ENCODE measurements at regions not wholly inside any gene's neighbourhood (a gene's known extent, or its start where the extent isn't known, plus 50 kb on each side); places are given as distances from the start of the nearest gene placed in this dataset.
"Not testable (repeated sequence)": the region's sequence is repeated elsewhere in the genome, so short reads cannot be mapped to it uniquely, and the experiment has no call there.

DNA sequence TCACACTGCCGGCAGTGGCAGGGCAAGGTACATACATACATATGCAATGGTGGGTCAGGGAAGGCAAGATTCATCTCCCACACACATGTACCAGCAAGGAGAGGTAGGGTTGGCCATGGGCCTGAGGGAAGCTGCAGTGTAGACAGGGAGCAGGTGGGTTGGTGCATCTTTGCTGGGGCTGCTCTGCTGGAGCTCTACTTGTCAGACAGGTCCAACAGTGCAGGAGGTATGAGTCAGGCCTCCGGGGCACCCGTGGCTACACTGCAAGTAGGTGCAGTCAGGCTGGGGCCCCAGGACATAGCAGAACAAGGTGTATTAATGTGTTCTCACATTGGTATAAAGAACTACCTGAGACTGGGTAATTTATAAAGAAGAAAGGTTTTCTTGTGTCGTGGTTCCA is 281.1 kb upstream of the COL3A1 start:
- DNase-seq: peak; percentile 55 to 60
- Histone ChIP-seq H3K4me3 (no peak overlapping the region), H3F3A (ENCODE audit: insufficient read depth, low read depth) (0 out of 2 replicates have a peak, but pooled peaks cover 3% of the 10 kb centered on the region), H3K9me2 (ENCODE audit: insufficient read depth) (no peaks in the 10 kb centered on the region), H3K79me2 (ENCODE audit: low read depth) (no peaks in the 10 kb centered on the region), H4K20me1 (ENCODE audit: insufficient read depth) (no peaks in the 10 kb centered on the region), H3K4me1 (replicated peaks; ENCODE audit: insufficient read depth) (peaks cover 19% of the 10 kb centered on the region), H3K4me2 (peak overlapping the region; percentile 36), H3K27ac (no peak overlapping the region), H3K9me3 (ENCODE audit: insufficient read depth, low read depth) (no peaks in the 10 kb centered on the region), H2AFZ (no peak overlapping the region; the same call in 1 of the 2 replicates), H3K36me3 (ENCODE audit: low read depth) (no peaks in the 10 kb centered on the region), H3K27me3 (ENCODE audit: insufficient read depth, low read depth) (no peaks in the 10 kb centered on the region)
- intact Hi-C loops (cut with micrococcal nuclease; ENCODE audit: unreplicated experiment): no loop called here
- no TSS peak for BruUV-seq (replicated peaks)
- POLR2A ChIA-PET (ENCODE audit: unreplicated experiment): interaction anchor here (0.5 to 0.7 kb wide), 2 partner anchors 1149 to 1753 kb away, joined by 3 read pairs; no protein-coding TSS in a partner anchor
- CTCF ChIA-PET: no interaction called here
- TF ChIP-seq EZH2 (IDR thresholded peaks at IDR 0.05; ENCODE audit: low read depth): no peak
- TF ChIP-seq, protein P1, sequence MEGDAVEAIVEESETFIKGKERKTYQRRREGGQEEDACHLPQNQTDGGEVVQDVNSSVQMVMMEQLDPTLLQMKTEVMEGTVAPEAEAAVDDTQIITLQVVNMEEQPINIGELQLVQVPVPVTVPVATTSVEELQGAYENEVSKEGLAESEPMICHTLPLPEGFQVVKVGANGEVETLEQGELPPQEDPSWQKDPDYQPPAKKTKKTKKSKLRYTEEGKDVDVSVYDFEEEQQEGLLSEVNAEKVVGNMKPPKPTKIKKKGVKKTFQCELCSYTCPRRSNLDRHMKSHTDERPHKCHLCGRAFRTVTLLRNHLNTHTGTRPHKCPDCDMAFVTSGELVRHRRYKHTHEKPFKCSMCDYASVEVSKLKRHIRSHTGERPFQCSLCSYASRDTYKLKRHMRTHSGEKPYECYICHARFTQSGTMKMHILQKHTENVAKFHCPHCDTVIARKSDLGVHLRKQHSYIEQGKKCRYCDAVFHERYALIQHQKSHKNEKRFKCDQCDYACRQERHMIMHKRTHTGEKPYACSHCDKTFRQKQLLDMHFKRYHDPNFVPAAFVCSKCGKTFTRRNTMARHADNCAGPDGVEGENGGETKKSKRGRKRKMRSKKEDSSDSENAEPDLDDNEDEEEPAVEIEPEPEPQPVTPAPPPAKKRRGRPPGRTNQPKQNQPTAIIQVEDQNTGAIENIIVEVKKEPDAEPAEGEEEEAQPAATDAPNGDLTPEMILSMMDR (conservative IDR thresholded peaks at IDR 0.05): no peak

DNA sequence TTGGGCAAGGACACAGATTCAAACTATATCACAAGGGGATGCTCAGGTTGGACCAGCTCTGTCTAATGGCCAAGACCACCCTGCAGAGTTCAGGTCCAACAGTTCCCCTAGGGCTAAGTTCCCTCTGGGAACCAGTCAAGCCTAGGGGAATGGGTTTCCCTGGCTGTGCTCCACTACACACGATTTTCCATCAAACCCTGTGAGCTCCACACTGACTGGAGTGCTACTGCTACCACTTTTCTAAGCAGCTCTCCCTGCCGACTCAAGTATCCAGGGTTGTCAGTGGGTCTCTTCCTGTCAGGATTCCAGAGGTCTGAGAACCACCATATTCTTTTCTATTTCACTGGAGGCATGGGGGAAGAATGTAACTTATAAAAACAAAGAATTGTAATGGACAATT is 280.4 kb upstream of the COL3A1 start:
- no peaks in the 10 kb centered on the region for H3K36me3 ChIP-seq (ENCODE audit: low read depth)
- no TSS peak for BruUV-seq (replicated peaks)
- intact Hi-C loops (cut with micrococcal nuclease; ENCODE audit: unreplicated experiment): no loop called here
- H3K4me2 ChIP-seq: no peak overlapping the region; the same call in 1 of the 2 replicates
- no peak overlapping the region for H3K27ac ChIP-seq
- CTCF ChIA-PET: no interaction called here
- H3K9me3 ChIP-seq (ENCODE audit: insufficient read depth, low read depth): no peaks in the 10 kb centered on the region
- no peaks in the 10 kb centered on the region for H3K9me2 ChIP-seq (ENCODE audit: insufficient read depth)
- H3K4me1 ChIP-seq (replicated peaks; ENCODE audit: insufficient read depth): peaks cover 19% of the 10 kb centered on the region
- POLR2A ChIA-PET (ENCODE audit: unreplicated experiment): interaction anchor here (0.6 kb wide), 1 partner anchor 400 kb away, joined by 5 read pairs; no protein-coding TSS in a partner anchor
- TF ChIP-seq, protein P1 (conservative IDR thresholded peaks at IDR 0.05): no peak
- no peak for TF ChIP-seq EZH2 (IDR thresholded peaks at IDR 0.05; ENCODE audit: low read depth)
- DNase-seq: no peak
- H3K27me3 ChIP-seq (ENCODE audit: insufficient read depth, low read depth): no peaks in the 10 kb centered on the region
- H4K20me1 ChIP-seq (ENCODE audit: insufficient read depth): no peaks in the 10 kb centered on the region
- H3K4me3 ChIP-seq: no peak overlapping the region
- no peaks in the 10 kb centered on the region for H3K79me2 ChIP-seq (ENCODE audit: low read depth)
- 0 out of 2 replicates have a peak, but pooled peaks cover 3% of the 10 kb centered on the region for H3F3A ChIP-seq (ENCODE audit: insufficient read depth, low read depth)
- H2AFZ ChIP-seq: no peak overlapping the region

DNA sequence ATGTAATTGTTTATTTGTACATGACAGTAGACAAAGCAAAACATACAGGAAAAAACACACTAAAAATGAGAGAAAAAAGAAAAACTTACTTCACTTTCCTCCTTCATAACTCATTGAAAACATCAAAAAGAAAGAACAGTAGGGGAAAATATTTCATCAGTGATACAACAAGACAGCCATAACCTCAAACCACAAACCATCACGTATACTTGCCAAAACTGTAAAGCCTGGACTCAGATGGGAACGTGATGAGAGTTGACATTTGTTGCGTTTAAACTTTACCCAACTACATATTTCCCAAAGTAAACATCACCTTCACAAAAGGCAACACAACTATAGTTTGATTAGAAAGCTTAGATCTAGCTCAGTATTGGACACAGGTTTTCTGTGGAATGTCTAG is 278.2 kb upstream of the COL3A1 start:
- no peak overlapping the region for H3K27ac ChIP-seq
- no peak for DNase-seq
- intact Hi-C loops (cut with micrococcal nuclease; ENCODE audit: unreplicated experiment): no loop called here
- H3K79me2 ChIP-seq (ENCODE audit: low read depth): no peaks in the 10 kb centered on the region
- H3K4me1 ChIP-seq (replicated peaks; ENCODE audit: insufficient read depth): peaks cover 19% of the 10 kb centered on the region
- no TSS peak for BruUV-seq (replicated peaks)
- CTCF ChIA-PET: no interaction called here
- H3K9me2 ChIP-seq (ENCODE audit: insufficient read depth): no peaks in the 10 kb centered on the region
- H3K4me3 ChIP-seq: no peak overlapping the region
- no peaks in the 10 kb centered on the region for H3K9me3 ChIP-seq (ENCODE audit: insufficient read depth, low read depth)
- no peaks in the 10 kb centered on the region for H3K27me3 ChIP-seq (ENCODE audit: insufficient read depth, low read depth)
- no peaks in the 10 kb centered on the region for H3K36me3 ChIP-seq (ENCODE audit: low read depth)
- peak overlapping the region; percentile 61; the same call in 1 of the 2 replicates for H2AFZ ChIP-seq
- H4K20me1 ChIP-seq (ENCODE audit: insufficient read depth): no peaks in the 10 kb centered on the region
- peak overlapping the region; percentile 37; the same call in 1 of the 2 replicates for H3K4me2 ChIP-seq
- 0 out of 2 replicates have a peak, but pooled peaks cover 3% of the 10 kb centered on the region for H3F3A ChIP-seq (ENCODE audit: insufficient read depth, low read depth)
- TF ChIP-seq, protein P1 (conservative IDR thresholded peaks at IDR 0.05): no peak
- TF ChIP-seq EZH2 (IDR thresholded peaks at IDR 0.05; ENCODE audit: low read depth): no peak
- POLR2A ChIA-PET (ENCODE audit: unreplicated experiment): interaction anchor here (0.7 kb wide), 1 partner anchor 105 kb away, joined by 10 read pairs; no protein-coding TSS in a partner anchor

DNA sequence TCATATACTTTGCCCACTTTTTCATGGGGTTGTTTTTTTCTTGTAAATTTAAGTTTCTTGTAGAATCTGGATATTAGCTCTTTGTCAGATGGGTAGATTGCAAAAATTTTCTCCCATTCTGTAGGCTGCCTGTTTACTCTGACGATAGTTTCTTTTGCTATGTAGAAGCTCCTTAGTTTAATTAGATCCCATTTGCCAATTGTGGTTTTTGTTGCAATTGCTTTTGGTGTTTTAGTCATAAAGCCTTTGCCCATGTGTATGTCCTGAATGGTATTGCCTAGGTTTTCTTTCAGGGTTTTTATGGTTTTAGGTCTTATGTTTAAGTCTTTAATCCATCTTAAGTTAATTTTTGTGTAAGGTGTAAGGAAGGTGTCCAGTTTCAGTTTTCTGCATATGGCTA is 276.0 kb upstream of the COL3A1 start:
- BruUV-seq (replicated peaks); H3K4me2 ChIP-seq; H3F3A ChIP-seq (ENCODE audit: insufficient read depth, low read depth); intact Hi-C loops (cut with micrococcal nuclease; ENCODE audit: unreplicated experiment); H3K27ac ChIP-seq; H2AFZ ChIP-seq; H3K27me3 ChIP-seq (ENCODE audit: insufficient read depth, low read depth); H3K9me3 ChIP-seq (ENCODE audit: insufficient read depth, low read depth); CTCF ChIA-PET; DNase-seq; POLR2A ChIA-PET (ENCODE audit: unreplicated experiment); H3K36me3 ChIP-seq (ENCODE audit: low read depth); H3K79me2 ChIP-seq (ENCODE audit: low read depth); H4K20me1 ChIP-seq (ENCODE audit: insufficient read depth); H3K9me2 ChIP-seq (ENCODE audit: insufficient read depth); H3K4me3 ChIP-seq: not testable (repeated sequence)
- peaks cover 12% of the 10 kb centered on the region for H3K4me1 ChIP-seq (replicated peaks; ENCODE audit: insufficient read depth)
